Activated CD8-positive, alpha-beta memory T cell treated with anti-CD3 and anti-CD28 coated beads for 48 hours (primary cell): ENCODE measurements at regions not wholly inside any gene's neighbourhood (a gene's known extent, or its start where the extent isn't known, plus 50 kb on each side); places are given as distances from the start of the nearest gene placed in this dataset.

Experiments used
- DNase-seq, 3 experiments: peaks; one replicate each; pipeline ENCODE4 v3.0.0-alpha.2; 2020; ENCODE audit warnings: low read depth in 2 of 3, low spot score in 2 of 3

- no peak for DNase-seq
Observed at GRCh38 chrX:98338544-98338943, 1454.8 kb downstream of the RPA4 start.

- no peak for DNase-seq
Observed at GRCh38 chrX:98350940-98351339, 1467.2 kb downstream of the RPA4 start.

- no peak for DNase-seq
Observed at GRCh38 chrX:98357146-98357545, 1473.4 kb downstream of the RPA4 start.

GRCh38 chrX:98362630-98363029, 1478.9 kb downstream of the RPA4 start:
- DNase-seq: no peak

- no peak for DNase-seq
Observed at GRCh38 chrX:98371994-98372393, 1488.3 kb downstream of the RPA4 start.

DNA sequence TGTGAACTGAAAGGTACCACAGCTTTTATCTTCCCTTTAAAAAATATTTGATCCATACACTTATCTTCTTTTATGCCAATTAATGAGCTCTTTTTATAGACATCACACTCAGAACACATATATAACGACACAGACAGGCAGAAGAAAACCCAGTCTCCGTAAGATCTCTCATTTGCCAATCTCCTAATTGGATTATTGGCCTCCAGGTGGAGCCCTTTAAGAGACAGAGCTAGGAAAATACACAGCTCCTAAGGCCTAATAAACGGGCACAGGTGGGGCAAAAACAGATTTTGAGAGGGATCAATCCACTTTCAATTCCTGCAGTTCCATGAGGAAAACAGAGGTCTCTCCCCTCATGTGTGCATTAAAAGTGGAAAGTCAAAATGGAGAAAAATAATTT, 1495.4 kb downstream of the RPA4 start:
- no peak for DNase-seq

DNA sequence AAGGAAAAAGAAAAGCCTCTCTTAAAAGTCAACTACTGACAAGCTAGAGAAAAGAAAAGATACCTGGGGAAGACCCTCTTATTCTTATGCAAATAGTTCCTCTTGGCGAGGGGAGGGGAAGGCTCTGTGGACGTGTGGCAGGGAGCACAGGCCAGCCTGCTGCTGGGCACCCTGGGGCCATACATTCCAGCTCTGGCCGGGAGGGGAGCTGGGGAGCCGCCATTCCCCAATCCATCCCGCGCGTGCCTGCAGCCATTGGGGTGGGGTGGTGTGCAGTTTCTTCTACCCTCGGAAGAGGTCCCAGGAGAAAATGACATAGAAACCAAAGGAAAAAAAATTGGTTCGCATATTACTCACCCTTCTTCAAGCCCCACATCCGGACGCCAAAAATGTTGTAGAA, 1496.4 kb downstream of the RPA4 start:
- no peak for DNase-seq

GRCh38 chrX:98380556-98380955, 1496.8 kb downstream of the RPA4 start:
- no peak for DNase-seq

- no peak for DNase-seq
Observed at GRCh38 chrX:98398542-98398941, 1514.8 kb downstream of the RPA4 start.

- no peak for DNase-seq
Observed at GRCh38 chrX:98405376-98405775, 1521.7 kb downstream of the RPA4 start.

DNA sequence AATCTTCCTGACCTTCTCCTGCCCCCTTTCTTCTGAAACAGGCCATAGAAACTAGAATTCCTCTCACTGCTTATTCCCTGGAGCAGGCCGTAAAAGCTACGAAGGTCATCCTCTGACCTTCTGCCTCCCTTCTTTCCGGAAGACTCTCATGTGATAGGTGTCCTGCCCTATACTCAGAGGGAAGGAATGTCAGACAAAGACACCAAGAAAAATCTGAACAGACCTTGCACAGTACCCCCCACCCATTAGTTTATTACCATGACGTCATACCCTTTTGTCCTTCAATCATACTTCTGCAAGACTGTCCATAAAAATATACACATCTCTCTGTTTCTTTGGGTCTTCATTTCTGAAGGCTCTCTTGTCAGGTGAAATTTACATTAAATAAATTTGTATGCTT, 1523.9 kb downstream of the RPA4 start:
- no peak for DNase-seq

DNA sequence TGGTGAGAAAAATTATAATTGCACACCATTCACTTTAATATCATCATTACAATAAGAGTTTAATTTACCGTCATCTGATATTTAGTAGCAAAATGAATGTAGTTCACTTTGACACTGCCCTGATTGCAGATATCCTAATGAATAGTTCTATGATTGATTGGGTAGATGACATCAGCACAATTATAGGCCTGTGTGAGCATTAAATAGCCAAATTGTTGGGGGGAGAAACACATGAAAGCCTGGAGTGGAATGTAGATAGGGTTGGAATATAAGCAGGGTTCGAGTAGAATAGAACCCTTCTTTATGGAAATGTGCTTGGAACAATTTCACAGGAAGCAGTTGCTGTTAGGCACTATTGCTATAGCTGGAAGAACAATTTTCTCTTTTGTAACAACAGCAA, 1526.2 kb downstream of the RPA4 start:
- no peak for DNase-seq

DNA sequence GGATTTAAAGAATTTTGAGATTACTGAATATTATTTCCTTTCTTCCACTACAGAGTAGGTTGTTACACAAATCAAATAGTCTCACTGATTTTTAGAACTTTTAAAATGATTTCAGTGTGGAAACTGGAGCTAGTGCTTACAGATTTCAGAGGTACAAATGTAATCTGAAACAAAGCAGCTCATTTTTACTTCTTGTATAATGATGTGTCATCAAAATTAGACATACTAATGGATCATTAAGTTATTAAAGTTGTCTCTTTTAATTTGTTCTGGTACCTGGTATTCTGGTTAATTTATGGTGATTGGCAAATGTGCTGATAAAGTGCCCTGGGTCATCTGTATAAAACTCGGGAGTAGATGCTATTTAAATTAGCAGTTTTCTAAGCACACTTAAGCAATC, 1528.3 kb downstream of the RPA4 start:
- no peak for DNase-seq

- DNase-seq: no peak
Observed at GRCh38 chrX:98422536-98422935, 1538.8 kb downstream of the RPA4 start.

GRCh38 chrX:98432413-98432812, 1548.7 kb downstream of the RPA4 start:
- no peak for DNase-seq

- DNase-seq: no peak
Observed at GRCh38 chrX:98448524-98448923, 1564.8 kb downstream of the RPA4 start.

DNA sequence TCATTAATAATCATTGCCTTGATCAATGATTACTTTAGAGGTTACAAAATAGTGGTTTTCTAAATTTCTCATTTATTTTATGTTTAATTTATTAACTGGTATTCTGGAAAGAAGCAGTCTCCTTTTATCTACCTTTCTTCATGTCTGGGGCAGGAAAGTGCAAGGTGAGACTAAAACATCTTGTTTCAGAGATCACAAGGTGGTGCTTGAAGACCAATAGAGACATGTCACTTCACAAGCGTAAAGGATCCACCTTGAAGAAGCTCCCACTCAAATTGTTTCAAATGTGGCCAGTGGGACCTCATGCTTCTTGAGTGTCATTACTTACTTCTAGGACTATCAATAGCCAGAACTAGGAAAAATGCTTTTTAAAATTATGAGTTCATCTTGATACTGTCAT, 1568.7 kb downstream of the RPA4 start:
- DNase-seq: no peak

DNA sequence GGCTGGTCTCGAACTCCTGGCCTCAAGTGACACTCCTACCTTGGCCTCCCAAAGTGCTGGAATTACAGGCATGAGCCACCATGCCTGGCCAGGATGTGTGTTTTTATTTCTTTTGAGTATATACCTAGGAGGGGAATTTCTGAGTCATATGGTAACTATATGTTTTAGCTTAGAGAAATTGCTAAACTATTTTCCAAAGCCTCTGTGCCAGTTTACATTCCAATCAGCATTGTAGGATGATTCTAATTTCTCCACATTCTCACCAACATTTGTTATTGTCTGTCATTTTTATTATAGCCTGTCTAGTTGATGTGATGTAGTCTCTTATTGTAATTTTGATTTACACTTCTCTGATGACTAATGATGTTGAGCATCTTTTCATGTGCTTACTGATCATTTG, 1576.0 kb downstream of the RPA4 start:
- no peak for DNase-seq

DNA sequence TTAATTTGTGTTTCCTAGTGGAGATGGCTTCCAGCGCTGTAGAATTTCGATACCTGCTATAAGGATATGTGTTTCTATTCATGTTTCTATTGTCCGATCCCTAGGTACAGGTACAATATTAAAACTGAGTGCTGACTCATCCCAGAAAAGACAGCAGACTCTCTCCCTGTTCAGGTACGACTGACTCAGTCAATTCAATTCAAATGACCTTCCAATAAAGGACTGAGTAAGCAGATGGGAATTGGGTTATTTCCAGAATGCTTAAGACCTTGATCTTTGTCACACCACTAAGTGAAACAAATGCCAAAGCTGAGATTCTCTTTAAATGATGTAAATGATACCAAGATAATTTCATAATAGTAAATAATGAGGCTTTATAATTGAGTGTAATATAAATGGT, 1596.9 kb downstream of the RPA4 start:
- DNase-seq: no peak

DNA sequence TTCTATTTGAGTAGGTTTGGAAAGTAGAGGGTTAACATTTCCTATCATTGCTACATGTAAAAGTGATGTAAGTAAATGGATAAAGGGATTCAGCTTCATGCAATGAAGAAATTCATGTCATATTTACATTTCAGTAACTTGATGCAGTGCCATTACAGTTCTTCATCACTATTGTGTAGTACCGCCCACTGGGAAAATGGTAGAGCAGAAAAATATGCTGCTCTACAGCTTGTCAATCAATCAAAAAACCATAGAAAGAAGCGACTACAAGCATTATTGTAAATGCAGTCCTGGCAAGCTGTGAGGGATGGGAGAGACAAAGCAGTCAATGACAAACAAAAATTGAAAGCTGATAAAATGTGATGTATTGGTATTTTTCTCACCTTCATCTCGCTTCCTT, 1597.9 kb downstream of the RPA4 start:
- no peak for DNase-seq

- DNase-seq: no peak
Observed at GRCh38 chrX:98490670-98491069, 1607.0 kb downstream of the RPA4 start.

- DNase-seq: no peak
Observed at GRCh38 chrX:98501426-98501825, 1617.7 kb downstream of the RPA4 start.

DNA sequence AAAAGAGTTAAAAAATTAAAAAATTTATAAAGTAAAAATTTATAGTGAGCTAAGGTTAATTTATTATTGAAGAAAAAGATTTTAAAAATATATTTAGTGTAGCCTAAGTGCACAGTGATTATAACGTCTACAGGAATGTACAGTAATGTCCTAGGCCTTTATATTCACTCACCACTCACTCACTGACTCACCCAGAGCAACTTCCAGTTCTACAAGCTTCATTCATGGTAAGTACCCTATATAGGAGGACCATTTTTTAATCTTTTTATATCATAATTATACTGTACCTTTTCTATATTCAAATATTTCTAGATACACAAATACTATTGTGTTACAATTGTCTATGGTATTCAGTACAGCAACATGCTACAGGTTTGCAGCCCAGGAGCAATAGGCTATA, 1623.2 kb downstream of the RPA4 start:
- no peak for DNase-seq

DNA sequence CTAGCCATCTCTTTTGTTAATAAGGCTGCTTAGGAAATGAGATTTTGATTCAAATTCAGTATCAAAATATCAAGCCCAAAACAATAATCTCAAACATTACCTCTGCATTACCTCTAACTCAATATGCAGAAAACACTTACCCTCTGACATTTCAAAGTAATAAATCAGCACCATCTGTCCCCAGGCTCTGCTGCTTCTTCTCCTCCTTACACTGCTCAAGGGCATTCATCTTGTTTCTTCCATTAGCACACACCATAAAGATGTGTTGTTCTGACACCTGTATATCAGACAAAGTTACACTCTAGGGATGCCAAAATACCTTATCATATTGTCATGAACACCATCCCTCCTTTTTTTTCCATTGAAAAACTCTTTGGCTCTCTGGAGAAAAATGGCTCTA, 1630.3 kb downstream of the RPA4 start:
- no peak for DNase-seq
